Breast epithelium (tissue), 4 donors: ENCODE measurements at regions not wholly inside any gene's neighbourhood (a gene's known extent, or its start where the extent isn't known, plus 50 kb on each side); places are given as distances from the start of the nearest gene placed in this dataset.
A peak's percentile ranks its signal among the peaks of the same experiment; 100 is the strongest.

Experiments
- DNase-seq, 2 donors: peaks; one replicate each; pipeline ENCODE4 v3.0.0-alpha.2; 2019; ENCODE audit warnings: low spot score in 2 of 2
- H3K27ac ChIP-seq, 2 donors: fragments of 200-600 bp; sonication (generic) in 1 of 2; one replicate each; pipeline ENCODE4 v1.5.1; 2016 to 2019; ENCODE audit warnings: mild to moderate bottlenecking in 1 of 2
- H3K27me3 ChIP-seq, 2 donors: fragments of 200-600 bp; sonication (generic) in 1 of 2; one replicate each; pipeline versions ENCODE4 v1.5.1 to v1.6.0; 2017 to 2019; ENCODE audit warnings: control low read depth in 1 of 2, mild to moderate bottlenecking in 1 of 2
- H3K36me3 ChIP-seq: fragments of 200-600 bp; one replicate; pipeline ENCODE4 v1.5.1; 2019
- H3K4me1 ChIP-seq, 2 donors: fragments of 200-600 bp; sonication (generic); one replicate each; pipeline ENCODE4 v1.5.1; 2016 to 2019; ENCODE audit warnings: control low read depth in 1 of 2
- H3K4me3 ChIP-seq, 3 donors: fragments of 200-600 bp; sonication (generic); 1 replicate in 2 of 3; 2 replicates in 1 of 3; pipeline ENCODE4 v1.5.1; 2016 to 2019; ENCODE audit warnings: mild to moderate bottlenecking in 3 of 3, moderate library complexity in 2 of 3
- H3K9me3 ChIP-seq, 2 donors: fragments of 200-600 bp; sonication (generic) in 1 of 2; one replicate each; pipeline ENCODE4 v1.5.1; 2016 to 2019; ENCODE audit warnings: control low read depth in 1 of 2
- CTCF ChIP-seq, 3 donors: fragments of 450-650 bp; IDR thresholded peaks; one replicate each; pipeline ENCODE4 v1.5.1; 2016 to 2017; ENCODE audit warnings: antibody characterized with exemption in 3 of 3, mild to moderate bottlenecking in 3 of 3, moderate library complexity in 3 of 3
- POLR2A ChIP-seq: fragments of 450-650 bp; IDR thresholded peaks from one replicate; pipeline ENCODE4 v1.6.1; 2016; ENCODE audit warnings: antibody characterized with exemption, mild to moderate bottlenecking, moderate library complexity
- POLR2AphosphoS5 ChIP-seq, 3 donors: sonication (generic); formaldehyde crosslinking; IDR thresholded peaks; one replicate each; pipeline ENCODE4 v1.6.1; 2017; ENCODE audit warnings: antibody characterized with exemption in 3 of 3
- intact Hi-C: fragments of 100-400 bp; cut with DNase I; formaldehyde crosslinking; loops from one replicate; pipeline ENCODE4 v1.15.1; 2023; ENCODE audit warnings: low total_unique reads

GRCh38 chr4:141307241-141307689, 86.6 kb downstream of the ZNF330 start:
- Histone ChIP-seq H3K36me3 (no peaks in the 10 kb centered on the region), H3K27me3 (no peaks in the 10 kb centered on the region), H3K4me1 (no peaks in the 10 kb centered on the region), H3K9me3 (no peaks in the 10 kb centered on the region), H3K27ac (no peak overlapping the region), H3K4me3 (no peak overlapping the region)
- intact Hi-C loops = no loop called here
- peak in 2 of 3 donors; percentile 49 to 58 for TF ChIP-seq CTCF (IDR thresholded peaks at IDR 0.05)
- no peak for TF ChIP-seq POLR2A
- TF ChIP-seq POLR2AphosphoS5 (IDR thresholded peaks at IDR 0.05) = no peak
- peak in 1 of 2 donors; percentile 30 for DNase-seq

- no peak for DNase-seq
- no peak overlapping the region for H3K4me3 ChIP-seq
- no peak overlapping the region for H3K27ac ChIP-seq
- no peaks in the 10 kb centered on the region for H3K4me1 ChIP-seq
- TF ChIP-seq CTCF (IDR thresholded peaks at IDR 0.05) = no peak
- TF ChIP-seq POLR2A = no peak
- no peak for TF ChIP-seq POLR2AphosphoS5 (IDR thresholded peaks at IDR 0.05)
- no peaks in the 10 kb centered on the region for H3K27me3 ChIP-seq
- intact Hi-C loops = no loop called here
- no peaks in the 10 kb centered on the region for H3K9me3 ChIP-seq
- no peaks in the 10 kb centered on the region for H3K36me3 ChIP-seq
These were observed 89.2 kb downstream of the ZNF330 start for GRCh38 chr4:141309874-141310273.

GRCh38 chr4:141311246-141312204, 90.8 kb downstream of the ZNF330 start:
- H3K27ac ChIP-seq = no peak overlapping the region
- TF ChIP-seq POLR2AphosphoS5 (IDR thresholded peaks at IDR 0.05) = no peak
- TF ChIP-seq POLR2A = no peak
- no peak for TF ChIP-seq CTCF (IDR thresholded peaks at IDR 0.05)
- intact Hi-C loops = no loop called here

GRCh38 chr4:141314627-141315026, 93.9 kb downstream of the ZNF330 start:
- Histone ChIP-seq H3K27ac (no peak overlapping the region), H3K36me3 (no peaks in the 10 kb centered on the region), H3K4me3 (no peak overlapping the region), H3K9me3 (no peaks in the 10 kb centered on the region), H3K4me1 (no peaks in the 10 kb centered on the region), H3K27me3 (no peaks in the 10 kb centered on the region)
- intact Hi-C loops = no loop called here
- no peak for DNase-seq
- TF ChIP-seq POLR2AphosphoS5 (IDR thresholded peaks at IDR 0.05) = no peak
- no peak for TF ChIP-seq CTCF (IDR thresholded peaks at IDR 0.05)
- TF ChIP-seq POLR2A = no peak

More at GRCh38 chr4:141311246-141312204, 90.8 kb downstream of the ZNF330 start:
- H3K4me3 ChIP-seq = no peak overlapping the region
- no peaks in the 10 kb centered on the region for H3K9me3 ChIP-seq
- H3K27me3 ChIP-seq = no peaks in the 10 kb centered on the region
- no peak for DNase-seq
- no peaks in the 10 kb centered on the region for H3K4me1 ChIP-seq
- H3K36me3 ChIP-seq = no peaks in the 10 kb centered on the region

- H3K4me1 ChIP-seq = no peaks in the 10 kb centered on the region
- TF ChIP-seq POLR2AphosphoS5 (IDR thresholded peaks at IDR 0.05) (no peak), CTCF (IDR thresholded peaks at IDR 0.05) (no peak), POLR2A (no peak)
- intact Hi-C loops = no loop called here
- no peak for DNase-seq
- no peaks in the 10 kb centered on the region for H3K27me3 ChIP-seq
- H3K36me3 ChIP-seq = no peaks in the 10 kb centered on the region
- H3K27ac ChIP-seq = no peak overlapping the region
- no peak overlapping the region for H3K4me3 ChIP-seq
- H3K9me3 ChIP-seq = no peaks in the 10 kb centered on the region
These were observed 108.0 kb downstream of the ZNF330 start for GRCh38 chr4:141328560-141329173.
